ENCODE measurements at regions not wholly inside any gene's neighbourhood (a gene's known extent, or its start where the extent isn't known, plus 50 kb on each side); places are given as distances from the start of the nearest gene placed in this dataset.
"Not testable (repeated sequence)": the region's sequence is repeated elsewhere in the genome, so short reads cannot be mapped to it uniquely, and the experiment has no call there.

GRCh38 chr3:127413871-127414270 lies 126.0 kb upstream of the PRR20G start:
- DNase-seq: no peak
- peaks cover 15 to 70% (median 17%) of the 10 kb centered on the region in 5 experiments for H3K27me3 ChIP-seq (replicated peaks in 2 of 5; ENCODE audit: control insufficient read depth in 4 of 5, insufficient read depth in 5 of 5, low read length in 4 of 5)
- CTCF ChIA-PET: no interaction called here
- H3K27ac ChIP-seq (ENCODE audit: insufficient read depth in 1 of 2, low read depth in 1 of 2, low read length in 2 of 2, poor library complexity in 1 of 2, severe bottlenecking in 2 of 2): no peak overlapping the region
- no peaks in the 10 kb centered on the region for H3K36me3 ChIP-seq (ENCODE audit: control insufficient read depth in 4 of 4, insufficient read depth in 4 of 4, low read length in 3 of 4)
- no peak overlapping the region for H3K4me3 ChIP-seq (ENCODE audit: control insufficient read depth in 1 of 7, extremely low read depth in 1 of 7, insufficient read depth in 4 of 7, low read depth in 2 of 7, low read length in 6 of 7)
- H3K4me1 ChIP-seq (ENCODE audit: control extremely low read depth in 1 of 4, control insufficient read depth in 4 of 4, insufficient read depth in 4 of 4, low read length in 3 of 4): no peaks in the 10 kb centered on the region
- no peaks in the 10 kb centered on the region for H3K9me3 ChIP-seq (ENCODE audit: control extremely low read depth in 1 of 5, control insufficient read depth in 4 of 5, insufficient read depth in 2 of 5, low read depth in 1 of 5, low read length in 4 of 5)
- POLR2A ChIA-PET: no interaction called here
- 83% methylated on average over 2 of the region's 2 CpGs for WGBS (ENCODE audit: insufficient coverage)

- 100% methylated on average over 1 of the region's 3 CpGs for WGBS (ENCODE audit: insufficient coverage)
- POLR2A ChIA-PET: no interaction called here
Measured at GRCh38 chr3:127413318-127413673, 125.5 kb upstream of the PRR20G start.

GRCh38 chr3:127412578-127413317 lies 124.9 kb upstream of the PRR20G start:
- Histone ChIP-seq H3K4me3 (ENCODE audit: control insufficient read depth in 1 of 7, extremely low read depth in 1 of 7, insufficient read depth in 4 of 7, low read depth in 2 of 7, low read length in 6 of 7) (no peak overlapping the region), H3K27me3 (replicated peaks in 2 of 5; ENCODE audit: control insufficient read depth in 4 of 5, insufficient read depth in 5 of 5, low read length in 4 of 5) (peaks cover 8 to 59% (median 14%) of the 10 kb centered on the region in 5 experiments), H3K9me3 (ENCODE audit: control extremely low read depth in 1 of 5, control insufficient read depth in 4 of 5, insufficient read depth in 2 of 5, low read depth in 1 of 5, low read length in 4 of 5) (no peaks in the 10 kb centered on the region), H3K27ac (ENCODE audit: insufficient read depth in 1 of 2, low read depth in 1 of 2, low read length in 2 of 2, poor library complexity in 1 of 2, severe bottlenecking in 2 of 2) (no peak overlapping the region), H3K4me1 (ENCODE audit: control extremely low read depth in 1 of 4, control insufficient read depth in 4 of 4, insufficient read depth in 4 of 4, low read length in 3 of 4) (no peaks in the 10 kb centered on the region), H3K36me3 (ENCODE audit: control insufficient read depth in 4 of 4, insufficient read depth in 4 of 4, low read length in 3 of 4) (no peaks in the 10 kb centered on the region)
- POLR2A ChIA-PET: no interaction called here
- DNase-seq: no peak
- CTCF ChIA-PET: no interaction called here
- 83% methylated on average over 10 of the region's 10 CpGs for WGBS (ENCODE audit: insufficient coverage)

More at GRCh38 chr3:127413318-127413673, 125.5 kb upstream of the PRR20G start:
- H3K27ac ChIP-seq (ENCODE audit: insufficient read depth in 1 of 2, low read depth in 1 of 2, low read length in 2 of 2, poor library complexity in 1 of 2, severe bottlenecking in 2 of 2): no peak overlapping the region
- H3K36me3 ChIP-seq (ENCODE audit: control insufficient read depth in 4 of 4, insufficient read depth in 4 of 4, low read length in 3 of 4): no peaks in the 10 kb centered on the region
- no peaks in the 10 kb centered on the region for H3K4me1 ChIP-seq (ENCODE audit: control extremely low read depth in 1 of 4, control insufficient read depth in 4 of 4, insufficient read depth in 4 of 4, low read length in 3 of 4)
- DNase-seq: no peak
- CTCF ChIA-PET: no interaction called here
- H3K27me3 ChIP-seq (replicated peaks in 2 of 5; ENCODE audit: control insufficient read depth in 4 of 5, insufficient read depth in 5 of 5, low read length in 4 of 5): peaks cover 13 to 64% (median 17%) of the 10 kb centered on the region in 5 experiments
- no peaks in the 10 kb centered on the region for H3K9me3 ChIP-seq (ENCODE audit: control extremely low read depth in 1 of 5, control insufficient read depth in 4 of 5, insufficient read depth in 2 of 5, low read depth in 1 of 5, low read length in 4 of 5)
- H3K4me3 ChIP-seq (ENCODE audit: control insufficient read depth in 1 of 7, extremely low read depth in 1 of 7, insufficient read depth in 4 of 7, low read depth in 2 of 7, low read length in 6 of 7): no peak overlapping the region

GRCh38 chr3:127411875-127412274 lies 124.0 kb upstream of the PRR20G start:
- POLR2A ChIA-PET; H3K4me3 ChIP-seq (ENCODE audit: control insufficient read depth in 1 of 7, extremely low read depth in 1 of 7, insufficient read depth in 4 of 7, low read depth in 2 of 7, low read length in 6 of 7); CTCF ChIA-PET; H3K36me3 ChIP-seq (ENCODE audit: control insufficient read depth in 4 of 4, insufficient read depth in 4 of 4, low read length in 3 of 4); H3K27ac ChIP-seq (ENCODE audit: insufficient read depth in 1 of 2, low read depth in 1 of 2, low read length in 2 of 2, poor library complexity in 1 of 2, severe bottlenecking in 2 of 2); H3K4me1 ChIP-seq (ENCODE audit: control extremely low read depth in 1 of 4, control insufficient read depth in 4 of 4, insufficient read depth in 4 of 4, low read length in 3 of 4); DNase-seq; H3K9me3 ChIP-seq (ENCODE audit: control extremely low read depth in 1 of 5, control insufficient read depth in 4 of 5, insufficient read depth in 2 of 5, low read depth in 1 of 5, low read length in 4 of 5): not testable (repeated sequence)
- peaks cover 2 to 54% (median 9%) of the 10 kb centered on the region in 5 experiments for H3K27me3 ChIP-seq (replicated peaks in 2 of 5; ENCODE audit: control insufficient read depth in 4 of 5, insufficient read depth in 5 of 5, low read length in 4 of 5)
- WGBS (ENCODE audit: insufficient coverage): no CpG with 5 or more reads among the region's 9 CpGs

- WGBS (ENCODE audit: insufficient coverage): 34% methylated on average over 2 of the region's 4 CpGs
- CTCF ChIA-PET: interaction anchor here (0.8 kb wide), 1 partner anchor 36 kb away, joined by 3 read pairs; no protein-coding TSS in a partner anchor
- POLR2A ChIA-PET: no interaction called here
- Histone ChIP-seq H3K36me3 (ENCODE audit: control insufficient read depth in 4 of 4, insufficient read depth in 4 of 4, low read length in 3 of 4) (no peaks in the 10 kb centered on the region), H3K4me1 (ENCODE audit: control extremely low read depth in 1 of 4, control insufficient read depth in 4 of 4, insufficient read depth in 4 of 4, low read length in 3 of 4) (no peaks in the 10 kb centered on the region), H3K4me3 (ENCODE audit: control insufficient read depth in 1 of 7, extremely low read depth in 1 of 7, insufficient read depth in 4 of 7, low read depth in 2 of 7, low read length in 6 of 7) (no peak overlapping the region), H3K27ac (ENCODE audit: insufficient read depth in 1 of 2, low read depth in 1 of 2, low read length in 2 of 2, poor library complexity in 1 of 2, severe bottlenecking in 2 of 2) (no peak overlapping the region), H3K9me3 (ENCODE audit: control extremely low read depth in 1 of 5, control insufficient read depth in 4 of 5, insufficient read depth in 2 of 5, low read depth in 1 of 5, low read length in 4 of 5) (no peaks in the 10 kb centered on the region), H3K27me3 (replicated peaks in 2 of 5; ENCODE audit: control insufficient read depth in 4 of 5, insufficient read depth in 5 of 5, low read length in 4 of 5) (peaks cover 2 to 54% (median 7%) of the 10 kb centered on the region in 5 experiments)
- peak; percentile 10 to 53 (median 25) for DNase-seq
Measured at GRCh38 chr3:127411083-127411727, 123.4 kb upstream of the PRR20G start.

- Histone ChIP-seq H3K4me3 (ENCODE audit: control insufficient read depth in 1 of 7, extremely low read depth in 1 of 7, insufficient read depth in 4 of 7, low read depth in 2 of 7, low read length in 6 of 7) (no peak overlapping the region), H3K27ac (ENCODE audit: insufficient read depth in 1 of 2, low read depth in 1 of 2, low read length in 2 of 2, poor library complexity in 1 of 2, severe bottlenecking in 2 of 2) (no peak overlapping the region), H3K4me1 (ENCODE audit: control extremely low read depth in 1 of 4, control insufficient read depth in 4 of 4, insufficient read depth in 4 of 4, low read length in 3 of 4) (no peaks in the 10 kb centered on the region), H3K36me3 (ENCODE audit: control insufficient read depth in 4 of 4, insufficient read depth in 4 of 4, low read length in 3 of 4) (no peaks in the 10 kb centered on the region), H3K9me3 (ENCODE audit: control extremely low read depth in 1 of 5, control insufficient read depth in 4 of 5, insufficient read depth in 2 of 5, low read depth in 1 of 5, low read length in 4 of 5) (no peaks in the 10 kb centered on the region), H3K27me3 (replicated peaks in 2 of 5; ENCODE audit: control insufficient read depth in 4 of 5, insufficient read depth in 5 of 5, low read length in 4 of 5) (peaks cover 2 to 54% (median 7%) of the 10 kb centered on the region in 5 experiments)
- WGBS (ENCODE audit: insufficient coverage): 98% methylated on average over 6 of the region's 7 CpGs
- no peak for DNase-seq
- ChIA-PET CTCF (interaction anchor here (0.8 kb wide), 1 partner anchor 36 kb away, joined by 3 read pairs; no protein-coding TSS in a partner anchor), POLR2A (no interaction called here)
Measured at GRCh38 chr3:127410678-127411077, 122.8 kb upstream of the PRR20G start.

GRCh38 chr3:127410137-127410488 lies 122.3 kb upstream of the PRR20G start:
- ChIA-PET CTCF (no interaction called here), POLR2A (no interaction called here)
- H3K27me3 ChIP-seq (replicated peaks in 2 of 5; ENCODE audit: control insufficient read depth in 4 of 5, insufficient read depth in 5 of 5, low read length in 4 of 5): peaks cover under 1 to 49% (median 6%) of the 10 kb centered on the region in 5 experiments
- H3K4me1 ChIP-seq (ENCODE audit: control extremely low read depth in 1 of 4, control insufficient read depth in 4 of 4, insufficient read depth in 4 of 4, low read length in 3 of 4): no peaks in the 10 kb centered on the region
- 93% methylated on average over 6 of the region's 6 CpGs for WGBS (ENCODE audit: insufficient coverage)
- no peak for DNase-seq
- no peaks in the 10 kb centered on the region for H3K9me3 ChIP-seq (ENCODE audit: control extremely low read depth in 1 of 5, control insufficient read depth in 4 of 5, insufficient read depth in 2 of 5, low read depth in 1 of 5, low read length in 4 of 5)
- no peak overlapping the region for H3K4me3 ChIP-seq (ENCODE audit: control insufficient read depth in 1 of 7, extremely low read depth in 1 of 7, insufficient read depth in 4 of 7, low read depth in 2 of 7, low read length in 6 of 7)
- H3K36me3 ChIP-seq (ENCODE audit: control insufficient read depth in 4 of 4, insufficient read depth in 4 of 4, low read length in 3 of 4): no peaks in the 10 kb centered on the region
- H3K27ac ChIP-seq (ENCODE audit: insufficient read depth in 1 of 2, low read depth in 1 of 2, low read length in 2 of 2, poor library complexity in 1 of 2, severe bottlenecking in 2 of 2): no peak overlapping the region

Measured in common myeloid progenitor, CD34-positive (primary cell).